ENCODE measurements at regions not wholly inside any gene's neighbourhood (a gene's known extent, or its start where the extent isn't known, plus 50 kb on each side); places are given as distances from the start of the nearest gene placed in this dataset.

GRCh38 chr3:168461793-168462192, 366.1 kb upstream of the GOLIM4 start:
- Histone ChIP-seq H4K8ac (ENCODE audit: low read depth in 2 of 2, low read length in 2 of 2) (no peak overlapping the region), H3K4ac (ENCODE audit: low read depth, low read length) (no peak overlapping the region), H2BK20ac (ENCODE audit: low read depth, low read length) (no peak overlapping the region), H2BK15ac (ENCODE audit: low read depth, low read length) (no peak overlapping the region), H2AFZ (replicated peaks; ENCODE audit: low read length, poor library complexity) (no peak overlapping the region), H4K20me1 (ENCODE audit: insufficient read depth, low read length) (no peaks in the 10 kb centered on the region), H3K4me3 (ENCODE audit: insufficient read depth, low read depth, low read length) (no peak overlapping the region), H3K27ac (ENCODE audit: insufficient read depth, low read length) (no peak overlapping the region), H3K4me2 (ENCODE audit: low read depth, low read length) (no peak overlapping the region), H3K9me3 (ENCODE audit: control insufficient read depth, insufficient read depth, low read length) (no peaks in the 10 kb centered on the region), H3K14ac (replicated peaks; ENCODE audit: low read depth, low read length) (no peak overlapping the region), H3K36me3 (ENCODE audit: control insufficient read depth, insufficient read depth, low read length) (no peaks in the 10 kb centered on the region), H4K91ac (ENCODE audit: insufficient read depth, low read depth, low read length) (no peak overlapping the region), H3K27me3 (ENCODE audit: control insufficient read depth, insufficient read depth, low read length) (no peaks in the 10 kb centered on the region), H3K9ac (ENCODE audit: low read depth, low read length) (no peak overlapping the region), H3K56ac (ENCODE audit: extremely low read depth, insufficient read depth, low read length) (no peak overlapping the region), H2BK120ac (ENCODE audit: low read depth, low read length) (no peak overlapping the region), H2AK5ac (ENCODE audit: low read depth, low read length) (no peak overlapping the region), H3K18ac (ENCODE audit: low read depth, low read length) (no peak overlapping the region), H2BK5ac (ENCODE audit: low read depth, low read length, poor library complexity, severe bottlenecking) (no peak overlapping the region), H3K23ac (ENCODE audit: low read depth, low read length) (no peak overlapping the region), H4K5ac (ENCODE audit: low read depth, low read length) (no peak overlapping the region), H3K79me1 (ENCODE audit: low read depth in 1 of 2, low read length in 2 of 2) (no peaks in the 10 kb centered on the region), H2AK9ac (replicated peaks; ENCODE audit: low read depth, low read length, poor library complexity) (no peak overlapping the region), H3K4me1 (ENCODE audit: control insufficient read depth, insufficient read depth, low read length) (no peaks in the 10 kb centered on the region), H3K9me1 (ENCODE audit: insufficient read depth, low read length) (no peaks in the 10 kb centered on the region)
- ATAC-seq (ENCODE audit: low read depth), result no peak
- ChIA-PET CTCF (no interaction called here), POLR2A (ENCODE audit: unreplicated experiment) (no interaction called here)
- intact Hi-C loops (cut with micrococcal nuclease) (no loop called here), dilution Hi-C loops (cut with HindIII; ENCODE audit: low sequenced_read_pairs, unreplicated experiment) (no loop called here), in situ Hi-C loops (cut with MboI; ENCODE audit: low sequenced_read_pairs) (no loop called here)
- no TSS peak for BruUV-seq (replicated peaks)
- DNase-seq, result no peak
- TF ChIP-seq FOS (IDR thresholded peaks at IDR 0.05; ENCODE audit: low read depth, low read length) (no peak), BHLHE40 (IDR thresholded peaks at IDR 0.05; ENCODE audit: low read depth, low read length) (no peak), CEBPB (IDR thresholded peaks at IDR 0.05; ENCODE audit: low read depth, low read length) (no peak), ELK1 (IDR thresholded peaks at IDR 0.05; ENCODE audit: borderline replicate concordance, low read depth, low read length) (no peak), CTCF (conservative IDR thresholded peaks at IDR 0.05; ENCODE audit: low read depth, low read length) (no peak), NFE2L2 (IDR thresholded peaks at IDR 0.05; ENCODE audit: low read depth, low read length) (no peak), RAD21 (IDR thresholded peaks at IDR 0.05; ENCODE audit: low read length) (no peak), SMC3 (IDR thresholded peaks at IDR 0.05; ENCODE audit: low read depth, low read length) (no peak), MXI1 (IDR thresholded peaks at IDR 0.05; ENCODE audit: borderline replicate concordance, low read depth, low read length) (no peak), RCOR1 (IDR thresholded peaks at IDR 0.05; ENCODE audit: insufficient replicate concordance, low read length) (no peak), RFX5 (IDR thresholded peaks at IDR 0.05; ENCODE audit: low read depth, low read length) (no peak), MAZ (IDR thresholded peaks at IDR 0.05; ENCODE audit: borderline replicate concordance, low read depth, low read length) (no peak), CHD1 (IDR thresholded peaks at IDR 0.05; ENCODE audit: low read depth, low read length) (no peak), POLR2A (IDR thresholded peaks at IDR 0.05; ENCODE audit: low read depth, low read length) (no peak), USF2 (IDR thresholded peaks at IDR 0.05; ENCODE audit: low read depth, low read length) (no peak), MAFK (IDR thresholded peaks at IDR 0.05; ENCODE audit: low read depth, low read length) (no peak)
